Panc1 (cell line): ENCODE measurements at regions not wholly inside any gene's neighbourhood (a gene's known extent, or its start where the extent isn't known, plus 50 kb on each side); places are given as distances from the start of the nearest gene placed in this dataset.

ENCODE experiments used
- POLR2AphosphoS5 ChIP-seq: IDR thresholded peaks from 2 replicates; pipeline ENCODE4 v1.6.1; 2012; ENCODE audit warnings: mild to moderate bottlenecking, low read depth, low read length, moderate library complexity
- TCF7L2 ChIP-seq: IDR thresholded peaks from 2 replicates; pipeline ENCODE4 v1.6.1; 2011; ENCODE audit warnings: mild to moderate bottlenecking, low read depth, low read length, inconsistent platforms
- TF ChIP-seq, protein P1 (sequence below): fragments of 450-650 bp; IDR thresholded peaks from 2 replicates; pipeline ENCODE4 v1.5.1; 2017; ENCODE audit warnings: mild to moderate bottlenecking
- TF ChIP-seq, protein P2 (sequence below), 2 experiments: IDR thresholded peaks; 2 replicates each; pipeline ENCODE4 v1.6.1; 2011 to 2012; ENCODE audit warnings: low read depth in 2 of 2, control low read depth in 1 of 2, low read length in 1 of 2, mild to moderate bottlenecking in 1 of 2, moderate library complexity in 1 of 2; ENCODE audit not compliant: insufficient read depth in 1 of 2

DNA sequence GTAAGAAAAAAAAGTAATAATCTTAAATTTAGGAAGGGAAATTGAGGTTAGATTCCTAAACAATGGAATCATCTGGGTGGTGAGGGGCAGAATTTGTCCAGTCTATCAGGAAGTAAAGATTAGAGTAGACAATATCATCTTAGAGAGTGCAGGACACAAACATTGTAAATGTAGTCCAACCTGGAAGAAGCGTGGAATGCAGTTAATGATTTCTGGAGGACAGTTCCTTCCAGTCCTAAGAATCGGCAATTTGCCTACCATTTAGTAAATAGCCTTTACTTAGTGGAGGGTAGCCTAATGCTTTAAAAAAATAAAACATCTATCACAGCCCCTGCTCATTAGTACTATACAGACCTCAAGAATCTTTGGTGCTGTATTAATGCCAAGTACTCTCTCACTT lies 147.5 kb upstream of the TTC29 start:
- TF ChIP-seq, protein P1, sequence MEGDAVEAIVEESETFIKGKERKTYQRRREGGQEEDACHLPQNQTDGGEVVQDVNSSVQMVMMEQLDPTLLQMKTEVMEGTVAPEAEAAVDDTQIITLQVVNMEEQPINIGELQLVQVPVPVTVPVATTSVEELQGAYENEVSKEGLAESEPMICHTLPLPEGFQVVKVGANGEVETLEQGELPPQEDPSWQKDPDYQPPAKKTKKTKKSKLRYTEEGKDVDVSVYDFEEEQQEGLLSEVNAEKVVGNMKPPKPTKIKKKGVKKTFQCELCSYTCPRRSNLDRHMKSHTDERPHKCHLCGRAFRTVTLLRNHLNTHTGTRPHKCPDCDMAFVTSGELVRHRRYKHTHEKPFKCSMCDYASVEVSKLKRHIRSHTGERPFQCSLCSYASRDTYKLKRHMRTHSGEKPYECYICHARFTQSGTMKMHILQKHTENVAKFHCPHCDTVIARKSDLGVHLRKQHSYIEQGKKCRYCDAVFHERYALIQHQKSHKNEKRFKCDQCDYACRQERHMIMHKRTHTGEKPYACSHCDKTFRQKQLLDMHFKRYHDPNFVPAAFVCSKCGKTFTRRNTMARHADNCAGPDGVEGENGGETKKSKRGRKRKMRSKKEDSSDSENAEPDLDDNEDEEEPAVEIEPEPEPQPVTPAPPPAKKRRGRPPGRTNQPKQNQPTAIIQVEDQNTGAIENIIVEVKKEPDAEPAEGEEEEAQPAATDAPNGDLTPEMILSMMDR, result no peak
- TF ChIP-seq POLR2AphosphoS5 (no peak), TCF7L2 (no peak)
- TF ChIP-seq, protein P2, sequence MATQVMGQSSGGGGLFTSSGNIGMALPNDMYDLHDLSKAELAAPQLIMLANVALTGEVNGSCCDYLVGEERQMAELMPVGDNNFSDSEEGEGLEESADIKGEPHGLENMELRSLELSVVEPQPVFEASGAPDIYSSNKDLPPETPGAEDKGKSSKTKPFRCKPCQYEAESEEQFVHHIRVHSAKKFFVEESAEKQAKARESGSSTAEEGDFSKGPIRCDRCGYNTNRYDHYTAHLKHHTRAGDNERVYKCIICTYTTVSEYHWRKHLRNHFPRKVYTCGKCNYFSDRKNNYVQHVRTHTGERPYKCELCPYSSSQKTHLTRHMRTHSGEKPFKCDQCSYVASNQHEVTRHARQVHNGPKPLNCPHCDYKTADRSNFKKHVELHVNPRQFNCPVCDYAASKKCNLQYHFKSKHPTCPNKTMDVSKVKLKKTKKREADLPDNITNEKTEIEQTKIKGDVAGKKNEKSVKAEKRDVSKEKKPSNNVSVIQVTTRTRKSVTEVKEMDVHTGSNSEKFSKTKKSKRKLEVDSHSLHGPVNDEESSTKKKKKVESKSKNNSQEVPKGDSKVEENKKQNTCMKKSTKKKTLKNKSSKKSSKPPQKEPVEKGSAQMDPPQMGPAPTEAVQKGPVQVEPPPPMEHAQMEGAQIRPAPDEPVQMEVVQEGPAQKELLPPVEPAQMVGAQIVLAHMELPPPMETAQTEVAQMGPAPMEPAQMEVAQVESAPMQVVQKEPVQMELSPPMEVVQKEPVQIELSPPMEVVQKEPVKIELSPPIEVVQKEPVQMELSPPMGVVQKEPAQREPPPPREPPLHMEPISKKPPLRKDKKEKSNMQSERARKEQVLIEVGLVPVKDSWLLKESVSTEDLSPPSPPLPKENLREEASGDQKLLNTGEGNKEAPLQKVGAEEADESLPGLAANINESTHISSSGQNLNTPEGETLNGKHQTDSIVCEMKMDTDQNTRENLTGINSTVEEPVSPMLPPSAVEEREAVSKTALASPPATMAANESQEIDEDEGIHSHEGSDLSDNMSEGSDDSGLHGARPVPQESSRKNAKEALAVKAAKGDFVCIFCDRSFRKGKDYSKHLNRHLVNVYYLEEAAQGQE (IDR thresholded peaks at IDR 0.05; ENCODE audit: insufficient read depth in 1 of 2, low read depth in 2 of 2, low read length in 1 of 2), result no peak
